IMR-90 (cell line): ENCODE measurements at regions not wholly inside any gene's neighbourhood (a gene's known extent, or its start where the extent isn't known, plus 50 kb on each side); places are given as distances from the start of the nearest gene placed in this dataset.

Experiments used
- ATAC-seq: fragments of 200-7000 bp; cut with Tn5 transposase; 2 replicates; pipeline ENCODE4 v1.9.1; 2020; ENCODE audit warnings: low read depth, mild to moderate bottlenecking, moderate library complexity
- BruUV-seq: library from RNA; stranded (reverse); fragments of 400-500 nt; replicated peaks from 2 replicates; lab custom pipeline; 2021; lab: Mats Ljungman, UMichigan
- CTCF ChIA-PET: fragments of 300-600 bp; formaldehyde crosslinking; extraction: SDS; loops from one replicate; lab custom pipeline; 2021; ENCODE audit warnings: antibody characterized with exemption; lab: Yijun Ruan, JAX
- POLR2A ChIA-PET: fragments of 300-600 bp; sonication (Branson Sonifier 250); formaldehyde crosslinking; loops from one replicate; lab custom pipeline; 2022; ENCODE audit warnings: antibody characterized with exemption; ENCODE audit not compliant: unreplicated experiment; lab: Charles Lee
- DNase-seq: peaks from one replicate; pipeline ENCODE4 v3.0.0; 2013
- H2AFZ ChIP-seq: replicated peaks from 2 replicates; pipeline ENCODE3; 2013; ENCODE audit warnings: low read length, mild to moderate bottlenecking; ENCODE audit not compliant: poor library complexity
- H2AK5ac ChIP-seq: 2 replicates; pipeline ENCODE4 v1.6.1; 2013; ENCODE audit warnings: low read depth, low read length, inconsistent platforms
- H2AK9ac ChIP-seq: replicated peaks from 2 replicates; pipeline ENCODE3; 2013; ENCODE audit warnings: mild to moderate bottlenecking, low read depth, low read length, moderate library complexity; ENCODE audit not compliant: poor library complexity
- H2BK120ac ChIP-seq: 2 replicates; pipeline ENCODE4 v1.6.1; 2013; ENCODE audit warnings: low read depth, low read length, inconsistent platforms
- H2BK15ac ChIP-seq: 3 replicates; pipeline ENCODE4 v1.6.1; 2013; ENCODE audit warnings: low read depth, low read length, inconsistent platforms
- H2BK20ac ChIP-seq: 2 replicates; pipeline ENCODE4 v1.6.1; 2013; ENCODE audit warnings: low read depth, mild to moderate bottlenecking, inconsistent platforms, low read length, moderate library complexity
- H2BK5ac ChIP-seq: 2 replicates; pipeline ENCODE4 v1.6.1; 2013; ENCODE audit warnings: mild to moderate bottlenecking, low read depth, low read length, inconsistent platforms; ENCODE audit not compliant: poor library complexity, severe bottlenecking
- H3K14ac ChIP-seq: replicated peaks from 2 replicates; pipeline ENCODE4 v1.6.1; 2013; ENCODE audit warnings: low read depth, low read length, inconsistent platforms
- H3K18ac ChIP-seq: 2 replicates; pipeline ENCODE4 v1.6.1; 2013; ENCODE audit warnings: low read depth, low read length, control low read depth
- H3K23ac ChIP-seq: 2 replicates; pipeline ENCODE4 v1.6.1; 2013; ENCODE audit warnings: low read depth, low read length, inconsistent platforms
- H3K27ac ChIP-seq: 2 replicates; pipeline ENCODE4 v1.5.1; 2013; ENCODE audit warnings: mild to moderate bottlenecking, control low read depth, low read length; ENCODE audit not compliant: insufficient read depth
- H3K27me3 ChIP-seq: 2 replicates; pipeline ENCODE4 v1.6.1; 2013; ENCODE audit warnings: low read length; ENCODE audit not compliant: control insufficient read depth, insufficient read depth
- H3K36me3 ChIP-seq: 2 replicates; pipeline ENCODE4 v1.6.1; 2013; ENCODE audit warnings: low read length, mixed read lengths; ENCODE audit not compliant: control insufficient read depth, insufficient read depth
- H3K4ac ChIP-seq: 2 replicates; pipeline ENCODE4 v1.6.1; 2013; ENCODE audit warnings: low read depth, low read length, inconsistent platforms
- H3K4me1 ChIP-seq: 2 replicates; pipeline ENCODE4 v1.6.1; 2013; ENCODE audit warnings: low read length, mixed read lengths; ENCODE audit not compliant: control insufficient read depth, insufficient read depth
- H3K4me2 ChIP-seq: 2 replicates; pipeline ENCODE4 v1.6.1; 2013; ENCODE audit warnings: low read depth, mild to moderate bottlenecking, control low read depth, low read length, moderate library complexity
- H3K4me3 ChIP-seq: 2 replicates; pipeline ENCODE4 v1.5.1; 2013; ENCODE audit warnings: low read depth, mild to moderate bottlenecking, control low read depth, low read length, moderate library complexity; ENCODE audit not compliant: insufficient read depth
- H3K56ac ChIP-seq: 2 replicates; pipeline ENCODE4 v1.6.1; 2013; ENCODE audit warnings: low read length, inconsistent platforms; ENCODE audit not compliant: insufficient read depth; ENCODE audit errors: extremely low read depth
- H3K79me1 ChIP-seq, 2 experiments: 2 replicates each; pipeline ENCODE4 v1.6.1; 2013; ENCODE audit warnings: low read length in 2 of 2, inconsistent platforms in 1 of 2, low read depth in 1 of 2
- H3K9ac ChIP-seq: 2 replicates; pipeline ENCODE4 v1.6.1; 2013; ENCODE audit warnings: low read depth, low read length, control low read depth
- H3K9me1 ChIP-seq: 2 replicates; pipeline ENCODE4 v1.6.1; 2013; ENCODE audit warnings: low read length, inconsistent platforms; ENCODE audit not compliant: insufficient read depth
- H3K9me3 ChIP-seq: 2 replicates; pipeline ENCODE4 v1.6.1; 2013; ENCODE audit warnings: low read length; ENCODE audit not compliant: control insufficient read depth, insufficient read depth
- H4K20me1 ChIP-seq: 2 replicates; pipeline ENCODE4 v1.6.1; 2013; ENCODE audit warnings: low read length, inconsistent platforms; ENCODE audit not compliant: insufficient read depth
- H4K5ac ChIP-seq: 2 replicates; pipeline ENCODE4 v1.6.1; 2013; ENCODE audit warnings: mild to moderate bottlenecking, low read depth, low read length, control low read depth
- H4K8ac ChIP-seq, 2 experiments: 2 replicates each; pipeline ENCODE4 v1.6.1; 2013; ENCODE audit warnings: low read depth in 2 of 2, low read length in 2 of 2, control low read depth in 1 of 2, inconsistent platforms in 1 of 2
- H4K91ac ChIP-seq: 2 replicates; pipeline ENCODE4 v1.6.1; 2013; ENCODE audit warnings: low read depth, low read length, inconsistent platforms; ENCODE audit not compliant: insufficient read depth
- CTCF ChIP-seq: conservative IDR thresholded peaks from 2 replicates; pipeline ENCODE4 v1.5.1; 2012; ENCODE audit warnings: mild to moderate bottlenecking, low read depth, low read length, improper control_type of control experiment
- FOS ChIP-seq: fragments of 150-350 bp; IDR thresholded peaks from 2 replicates; pipeline ENCODE4 v1.6.1; 2016; ENCODE audit warnings: low read depth, low read length
- MAFK ChIP-seq: IDR thresholded peaks from 2 replicates; pipeline ENCODE4 v1.6.1; 2012; ENCODE audit warnings: low read depth, low read length, improper control_type of control experiment
- MAZ ChIP-seq: IDR thresholded peaks from 2 replicates; pipeline ENCODE4 v1.6.1; 2012; ENCODE audit warnings: low read depth, mild to moderate bottlenecking, low read length, improper control_type of control experiment, moderate library complexity, borderline replicate concordance
- NFE2L2 ChIP-seq: fragments of 150-350 bp; IDR thresholded peaks from 2 replicates; pipeline ENCODE4 v1.6.1; 2016; ENCODE audit warnings: low read depth, mild to moderate bottlenecking, low read length
- RFX5 ChIP-seq: IDR thresholded peaks from 2 replicates; pipeline ENCODE4 v1.8.0; 2012; ENCODE audit warnings: low read depth, mild to moderate bottlenecking, low read length, moderate library complexity
- WGBS, 2 experiments: methylation state at CpG; one replicate each; pipeline versions ENCODE4 v1.1.5 to v1.1.7; 2013; ENCODE audit warnings: missing lambda C conversion rate in 2 of 2; ENCODE audit not compliant: insufficient read length in 1 of 2; ENCODE audit errors: extremely low coverage in 2 of 2; 5-methylcytosine and 5-hydroxymethylcytosine counted together
- dilution Hi-C: fragments of 300-500 bp; cut with HindIII; formaldehyde crosslinking; loops from one replicate; pipeline ENCODE4 v1.14.3; 2018; ENCODE audit warnings: low sequenced_read_pairs; ENCODE audit not compliant: unreplicated experiment
- in situ Hi-C: fragments of 300-500 bp; cut with MboI; formaldehyde crosslinking; loops from 3 replicates; pipeline ENCODE4 v1.14.3; 2019; ENCODE audit warnings: low sequenced_read_pairs, inconsistent platforms, mixed read lengths
- intact Hi-C: fragments of 100-400 bp; cut with micrococcal nuclease; formaldehyde crosslinking; loops from 2 replicates; pipeline ENCODE4 v1.10.0; 2022

- Histone ChIP-seq H3K36me3 (no peaks in the 10 kb centered on the region), H3K56ac (no peak overlapping the region), H2BK20ac (no peak overlapping the region), H4K91ac (no peak overlapping the region), H3K9ac (no peak overlapping the region), H2BK15ac (no peak overlapping the region), H2BK120ac (no peak overlapping the region), H3K9me1 (no peaks in the 10 kb centered on the region), H4K20me1 (no peaks in the 10 kb centered on the region), H4K8ac (no peak overlapping the region), H4K5ac (no peak overlapping the region), H3K23ac (no peak overlapping the region), H3K27me3 (no peaks in the 10 kb centered on the region), H2AK5ac (no peak overlapping the region), H3K4ac (no peak overlapping the region), H3K14ac (no peak overlapping the region), H3K4me1 (no peaks in the 10 kb centered on the region), H3K18ac (no peak overlapping the region), H2AFZ (no peak overlapping the region), H3K4me2 (no peak overlapping the region), H3K79me1 (no peaks in the 10 kb centered on the region), H3K4me3 (no peak overlapping the region), H2BK5ac (no peak overlapping the region), H3K9me3 (peaks cover 2% of the 10 kb centered on the region; the same call in 1 of the 2 replicates), H3K27ac (no peak overlapping the region), H2AK9ac (no peak overlapping the region)
- TF ChIP-seq RFX5: no peak
- TF ChIP-seq NFE2L2: no peak
- TF ChIP-seq MAZ: no peak
- TF ChIP-seq CTCF: no peak
- TF ChIP-seq MAFK: no peak
- no peak for TF ChIP-seq FOS
- BruUV-seq: no TSS peak
- intact Hi-C loops: no loop called here
- ATAC-seq (no peak), DNase-seq (no peak)
- dilution Hi-C loops: no loop called here
- in situ Hi-C loops: no loop called here
- no CpG with 5 or more reads among the region's 3 CpGs for WGBS, 2 experiments
- POLR2A ChIA-PET: no interaction called here
- CTCF ChIA-PET: no interaction called here
Observed at GRCh38 chr6:98324446-98324845, 509.9 kb upstream of the POU3F2 start.
